HCT116 (cell line): ENCODE measurements at regions not wholly inside any gene's neighbourhood (a gene's known extent, or its start where the extent isn't known, plus 50 kb on each side); places are given as distances from the start of the nearest gene placed in this dataset.

Experiments used
- ATAC-seq: fragments of 200-7000 bp; cut with Tn5 transposase; 2 replicates; pipeline ENCODE4 v1.9.1; 2020; ENCODE audit warnings: mild to moderate bottlenecking, moderate library complexity
- BruUV-seq: library from RNA; stranded (reverse); fragments of 400-500 nt; replicated peaks from 2 replicates; lab custom pipeline; 2021; lab: Mats Ljungman, UMichigan
- CTCF ChIA-PET: fragments of 300-600 bp; sonication (Branson Sonifier 250); formaldehyde crosslinking; loops from one replicate; lab custom pipeline; 2021; ENCODE audit warnings: antibody characterized with exemption; lab: Charles Lee
- POLR2A ChIA-PET: fragments of 300-600, 350-600 bp; sonication (Branson Sonifier 250); formaldehyde crosslinking; loops from one replicate; lab custom pipeline; 2021; ENCODE audit warnings: antibody characterized with exemption; lab: Charles Lee
- RAD21 ChIA-PET, 2 experiments: fragments of 300-600 bp; sonication (Branson Sonifier 250); formaldehyde crosslinking; loops; one replicate each; lab custom pipeline; 2023; ENCODE audit warnings: low total read pairs in 2 of 2; ENCODE audit not compliant: uncharacterized antibody in 2 of 2, unreplicated experiment in 2 of 2, low non-redundant PET in 1 of 2; lab: Charles Lee
- DNase-seq: peaks from one replicate; pipeline ENCODE4 v3.0.0-alpha.2; 2010; ENCODE audit warnings: low read depth, low spot score
- H2AFZ ChIP-seq: fragments of 200-600 bp; shearing (Covaris generic), sonication (generic); 2 replicates; pipeline ENCODE4 v1.6.1; 2017; ENCODE audit warnings: low read depth, mixed run types, mixed read lengths, antibody characterized with exemption, low read length; ENCODE audit not compliant: poor library complexity, severe bottlenecking
- H3K27ac ChIP-seq: 2 replicates; pipeline ENCODE4 v1.5.1; 2012; ENCODE audit warnings: low read depth, low read length
- H3K27me3 ChIP-seq: fragments of 200-600 bp; sonication (generic); 2 replicates; pipeline ENCODE4 v1.6.1; 2016; ENCODE audit warnings: mixed run types, low read length, mixed read lengths; ENCODE audit not compliant: insufficient read depth
- H3K36me3 ChIP-seq, 2 experiments: fragments of 200-500 bp in 1 of 2; fragments of 200-600 bp in 1 of 2; sonication (Bioruptor generic) in 1 of 2; sonication (generic) in 1 of 2; 2 replicates each; pipeline versions ENCODE4 v1.5.1 to v1.6.1; 2014 to 2016; ENCODE audit warnings: low read length in 2 of 2, inconsistent platforms in 1 of 2, mixed read lengths in 1 of 2, mixed run types in 1 of 2; ENCODE audit not compliant: insufficient read depth in 2 of 2, control insufficient read depth in 1 of 2
- H3K4me1 ChIP-seq, 2 experiments: fragments of 200-600 bp in 1 of 2; sonication (generic) in 1 of 2; 2 replicates each; pipeline versions ENCODE4 v1.5.1 to v1.6.1; 2012 to 2017; ENCODE audit warnings: low read length in 2 of 2, inconsistent platforms in 1 of 2, mild to moderate bottlenecking in 1 of 2, mixed read lengths in 1 of 2, mixed run types in 1 of 2, moderate library complexity in 1 of 2; ENCODE audit not compliant: insufficient read depth in 2 of 2, control insufficient read depth in 1 of 2
- H3K4me2 ChIP-seq: fragments of 200-600 bp; sonication (generic); 2 replicates; pipeline ENCODE4 v1.6.1; 2017; ENCODE audit warnings: mixed run types, low read length, mixed read lengths
- H3K4me3 ChIP-seq, 2 experiments: fragments of 200-600 bp in 1 of 2; sonication (generic) in 1 of 2; replicated peaks in 1 of 2; 2 replicates each; pipeline ENCODE4 v1.5.1; 2011 to 2016; ENCODE audit warnings: low read length in 2 of 2, control low read depth in 1 of 2, low read depth in 1 of 2, mild to moderate bottlenecking in 1 of 2, mixed read lengths in 1 of 2, mixed run types in 1 of 2
- H3K79me2 ChIP-seq: fragments of 200-600 bp; sonication (generic); 2 replicates; pipeline ENCODE4 v1.6.1; 2017; ENCODE audit warnings: mild to moderate bottlenecking, mixed run types, low read length, moderate library complexity, mixed read lengths; ENCODE audit not compliant: insufficient read depth
- H3K9ac ChIP-seq: fragments of 200-600 bp; sonication (generic); 2 replicates; pipeline ENCODE4 v1.6.1; 2016; ENCODE audit warnings: low read length, mixed read lengths
- H3K9me2 ChIP-seq: fragments of 200-600 bp; sonication (generic), shearing (Covaris generic); 2 replicates; pipeline ENCODE4 v1.6.1; 2017; ENCODE audit warnings: mixed run types, mild to moderate bottlenecking, moderate library complexity; ENCODE audit not compliant: insufficient read depth
- H3K9me3 ChIP-seq, 2 experiments: fragments of 200-500 bp in 1 of 2; fragments of 200-600 bp in 1 of 2; sonication (Bioruptor generic) in 1 of 2; sonication (generic) in 1 of 2; 2 replicates each; pipeline ENCODE4 v1.6.1; 2014 to 2017; ENCODE audit warnings: low read length in 2 of 2, mixed read lengths in 2 of 2, inconsistent platforms in 1 of 2, low read depth in 1 of 2, mild to moderate bottlenecking in 1 of 2, mixed run types in 1 of 2, moderate library complexity in 1 of 2; ENCODE audit not compliant: control insufficient read depth in 1 of 2, insufficient read depth in 1 of 2
- H4K20me1 ChIP-seq: fragments of 200-600 bp; sonication (generic), shearing (Covaris generic); 2 replicates; pipeline ENCODE4 v1.6.1; 2017; ENCODE audit warnings: mixed run types, mild to moderate bottlenecking, moderate library complexity; ENCODE audit not compliant: insufficient read depth
- CBX3 ChIP-seq: IDR thresholded peaks from 2 replicates; pipeline ENCODE4 v1.6.1; 2012; ENCODE audit warnings: low read depth
- CEBPB ChIP-seq: IDR thresholded peaks from 2 replicates; pipeline ENCODE4 v1.6.1; 2012; ENCODE audit warnings: low read depth
- EGR1 ChIP-seq: IDR thresholded peaks from 2 replicates; pipeline ENCODE4 v1.6.1; 2012; ENCODE audit warnings: low read depth
- ELF1 ChIP-seq: IDR thresholded peaks from 2 replicates; pipeline ENCODE4 v1.6.1; 2012; ENCODE audit warnings: low read depth, borderline replicate concordance
- EZH2phosphoT487 ChIP-seq: fragments of 200-600 bp; IDR thresholded peaks from 2 replicates; pipeline ENCODE4 v1.6.1; 2018; ENCODE audit warnings: antibody characterized with exemption, borderline replicate concordance
- JUND ChIP-seq: IDR thresholded peaks from 2 replicates; pipeline ENCODE4 v1.6.1; 2012
- MAX ChIP-seq: IDR thresholded peaks from 2 replicates; pipeline ENCODE4 v1.6.1; 2012
- POLR2A ChIP-seq: IDR thresholded peaks from 2 replicates; pipeline ENCODE4 v1.7.0; 2011; ENCODE audit warnings: borderline replicate concordance; ENCODE audit not compliant: insufficient read depth, insufficient read length; ENCODE audit errors: extremely low read depth
- POLR2AphosphoS5 ChIP-seq: IDR thresholded peaks from 2 replicates; pipeline ENCODE4 v1.6.1; 2011; ENCODE audit warnings: mild to moderate bottlenecking, low read depth, low read length, moderate library complexity
- RAD21 ChIP-seq: IDR thresholded peaks from 2 replicates; pipeline ENCODE4 v1.6.1; 2012; ENCODE audit warnings: low read depth, mild to moderate bottlenecking
- SIN3A ChIP-seq: IDR thresholded peaks from 2 replicates; pipeline ENCODE4 v1.6.1; 2012; ENCODE audit warnings: low read depth
- SP1 ChIP-seq: IDR thresholded peaks from 2 replicates; pipeline ENCODE4 v1.6.1; 2012; ENCODE audit warnings: low read depth
- SRF ChIP-seq: IDR thresholded peaks from 2 replicates; pipeline ENCODE4 v1.6.1; 2012; ENCODE audit warnings: low read depth
- TCF7L2 ChIP-seq: IDR thresholded peaks from 2 replicates; pipeline ENCODE4 v1.7.0; 2011; ENCODE audit warnings: borderline replicate concordance, inconsistent platforms; ENCODE audit not compliant: insufficient read depth, insufficient read length; ENCODE audit errors: extremely low read depth
- ZBTB33 ChIP-seq: IDR thresholded peaks from 2 replicates; pipeline ENCODE4 v1.6.1; 2011; ENCODE audit warnings: mild to moderate bottlenecking, low read length, moderate library complexity; ENCODE audit not compliant: insufficient replicate concordance; ENCODE audit errors: extremely low read depth
- ZFX ChIP-seq: fragments of 450-650 bp; IDR thresholded peaks from 2 replicates; pipeline ENCODE4 v1.6.1; 2017
- ZNF274 ChIP-seq: fragments of 200-500 bp; sonication (Bioruptor generic); IDR thresholded peaks from 2 replicates; pipeline ENCODE4 v1.6.1; 2014; ENCODE audit warnings: mild to moderate bottlenecking, low read depth, low read length, inconsistent platforms
- intact Hi-C: fragments of 100-400 bp; cut with micrococcal nuclease; formaldehyde crosslinking; loops from 2 replicates; pipeline ENCODE4 v1.10.0; 2022
- TF ChIP-seq, protein P1 (sequence below): IDR thresholded peaks from 2 replicates; pipeline ENCODE4 v1.6.1; 2012

- POLR2A ChIA-PET: no interaction called here
- Histone ChIP-seq H3K4me1 (no peaks in the 10 kb centered on the region), H3K9me3 (no peaks in the 10 kb centered on the region), H4K20me1 (no peaks in the 10 kb centered on the region), H3K4me3 (no peak overlapping the region), H3K36me3 (no peaks in the 10 kb centered on the region), H2AFZ (no peak overlapping the region), H3K9me2 (no peaks in the 10 kb centered on the region), H3K79me2 (no peaks in the 10 kb centered on the region)
- intact Hi-C loops: no loop called here
- RAD21 ChIA-PET: no interaction called here
- ATAC-seq (no peak), DNase-seq (no peak)
- TF ChIP-seq EGR1 (no peak), RAD21 (no peak), ELF1 (no peak), ZNF274 (no peak), TCF7L2 (no peak), SRF (no peak), EZH2phosphoT487 (no peak), SIN3A (no peak), CBX3 (no peak), POLR2A (no peak), POLR2AphosphoS5 (no peak), SP1 (no peak), JUND (no peak), CEBPB (no peak), MAX (no peak), ZFX (no peak), ZBTB33 (no peak)
- TF ChIP-seq, protein P1, sequence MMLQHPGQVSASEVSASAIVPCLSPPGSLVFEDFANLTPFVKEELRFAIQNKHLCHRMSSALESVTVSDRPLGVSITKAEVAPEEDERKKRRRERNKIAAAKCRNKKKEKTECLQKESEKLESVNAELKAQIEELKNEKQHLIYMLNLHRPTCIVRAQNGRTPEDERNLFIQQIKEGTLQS: no peak
- TF ChIP-seq, all 23 proteins: peak for 0
- BruUV-seq: no TSS peak
- Histone ChIP-seq H3K27me3 (peaks cover 2% of the 10 kb centered on the region; the same call in 1 of the 2 replicates), H3K4me2 (no peak overlapping the region), H3K9ac (no peak overlapping the region), H3K27ac (no peak overlapping the region)
- CTCF ChIA-PET: no interaction called here
These were observed 112.3 kb upstream of the ZNF507 start for GRCh38 chr19:32233091-32233490.
